ENCODE measurements at regions not wholly inside any gene's neighbourhood (a gene's known extent, or its start where the extent isn't known, plus 50 kb on each side); places are given as distances from the start of the nearest gene placed in this dataset.

GRCh38 chr9:686321-686813 is 155.1 kb upstream of the DMRT1 start:
- intact Hi-C loops (cut with micrococcal nuclease): no loop called here
- FAIRE-seq (peak; percentile 68), DNase-seq (ENCODE audit: low read depth, low spot score) (peak; percentile 87)
- TF ChIP-seq MAX (IDR thresholded peaks at IDR 0.05; ENCODE audit: insufficient read depth, insufficient read length) (peak; percentile 42), EZH2 (IDR thresholded peaks at IDR 0.05; ENCODE audit: borderline replicate concordance, low read depth, low read length, severe bottlenecking) (no peak), POLR2AphosphoS5 (IDR thresholded peaks at IDR 0.05; ENCODE audit: insufficient read depth, low read depth, low read length) (no peak), POLR2A (IDR thresholded peaks at IDR 0.05; ENCODE audit: low read depth, low read length) (no peak), MYC (IDR thresholded peaks at IDR 0.05; ENCODE audit: low read depth, low read length) (peak; percentile 45), GATA2 (IDR thresholded peaks at IDR 0.05; ENCODE audit: insufficient read depth, insufficient read length, low read depth, low read length) (no peak), CTCF (IDR thresholded peaks at IDR 0.05; ENCODE audit: extremely low read depth in 1 of 2, insufficient read depth in 1 of 2, low read depth in 1 of 2, low read length in 2 of 2) (no peak), FOS (IDR thresholded peaks at IDR 0.05; ENCODE audit: borderline replicate concordance, insufficient read depth, low read length) (no peak), JUN (IDR thresholded peaks at IDR 0.05; ENCODE audit: borderline replicate concordance, insufficient read depth, insufficient read length, low read depth) (no peak)
- Histone ChIP-seq H3K27me3 (ENCODE audit: control insufficient read depth in 2 of 2, insufficient read depth in 2 of 2, low read length in 2 of 2) (no peaks in the 10 kb centered on the region), H3K4me1 (ENCODE audit: control insufficient read depth, extremely low read depth, insufficient read depth, low read length) (peaks cover 53% of the 10 kb centered on the region), H3K36me3 (ENCODE audit: control insufficient read depth in 2 of 2, extremely low read depth in 1 of 2, insufficient read depth in 2 of 2, low read length in 2 of 2) (no peaks in the 10 kb centered on the region), H4K20me1 (replicated peaks; ENCODE audit: control insufficient read depth, extremely low read depth, insufficient read depth, low read length) (no peaks in the 10 kb centered on the region), H3K9me1 (replicated peaks; ENCODE audit: control insufficient read depth, extremely low read depth, insufficient read depth, low read length) (no peaks in the 10 kb centered on the region), H3K79me2 (ENCODE audit: control insufficient read depth, insufficient read depth, low read length) (peaks cover 16% of the 10 kb centered on the region), H2AFZ (ENCODE audit: low read depth, low read length) (no peak overlapping the region), H3K27ac (ENCODE audit: insufficient read depth, low read depth, low read length) (peak overlapping the region; percentile 99), H3K9me3 (replicated peaks; ENCODE audit: control insufficient read depth, insufficient read depth, low read length) (no peaks in the 10 kb centered on the region), H3K4me3 (replicated peaks in 1 of 3; ENCODE audit: insufficient read depth in 1 of 3, low read depth in 1 of 3, low read length in 3 of 3) (no peak overlapping the region), H3K9ac (replicated peaks; ENCODE audit: extremely low read depth, insufficient read depth, low read length) (peak overlapping the region; percentile 90), H3K4me2 (ENCODE audit: insufficient read depth, low read length) (peak overlapping the region; percentile 92)
- CTCF ChIA-PET: interaction anchor here (1.1 to 8.6 kb wide), 4 partner anchors 9 to 79 kb away, joined by 3 to 91 read pairs (median 4); no protein-coding TSS in a partner anchor
- BruUV-seq (replicated peaks): no TSS peak
- POLR2A ChIA-PET: interaction anchor here (3.9 kb wide), 1 partner anchor 7 kb away, joined by 40 read pairs; no protein-coding TSS in a partner anchor
- dilution Hi-C loops (cut with MboI; ENCODE audit: extremely low pct_ligation_motif_present, low sequenced_read_pairs): no loop called here

All from endothelial cell of umbilical vein (primary cell).